ENCODE measurements at regions not wholly inside any gene's neighbourhood (a gene's known extent, or its start where the extent isn't known, plus 50 kb on each side); places are given as distances from the start of the nearest gene placed in this dataset.

- Histone ChIP-seq H3K4me3 (no peak overlapping the region), H3K27ac (no peak overlapping the region), H3K9me3 (replicated peaks in 1 of 3) (no peaks in the 10 kb centered on the region), H3K4me1 (replicated peaks in 1 of 2) (no peaks in the 10 kb centered on the region), H3K36me3 (replicated peaks in 1 of 2) (no peaks in the 10 kb centered on the region), H3K27me3 (no peaks in the 10 kb centered on the region)
- intact Hi-C loops (cut with DNase I): no loop called here
- TF ChIP-seq POLR2A (IDR thresholded peaks at IDR 0.05) (no peak), CTCF (IDR thresholded peaks at IDR 0.05) (no peak)
- no peak for DNase-seq
- WGBS, 4 donors: 59 to 82% (median 66%) methylated on average over 1 of the region's 1 CpG
Observed at GRCh38 chr2:145669301-145669700, 1149.4 kb upstream of the ZEB2 start.

GRCh38 chr2:145666552-145666951 is 1146.6 kb upstream of the ZEB2 start:
- WGBS, 4 donors: 72 to 81% (median 77%) methylated on average over 3 of the region's 3 CpGs
- Histone ChIP-seq H3K4me1 (replicated peaks in 1 of 2) (no peaks in the 10 kb centered on the region), H3K4me3 (no peak overlapping the region), H3K27ac (no peak overlapping the region), H3K27me3 (no peaks in the 10 kb centered on the region), H3K9me3 (replicated peaks in 1 of 3) (no peaks in the 10 kb centered on the region), H3K36me3 (replicated peaks in 1 of 2) (no peaks in the 10 kb centered on the region)
- no peak for DNase-seq
- intact Hi-C loops (cut with DNase I): no loop called here
- TF ChIP-seq POLR2A (IDR thresholded peaks at IDR 0.05) (no peak), CTCF (IDR thresholded peaks at IDR 0.05) (no peak)

- Histone ChIP-seq H3K27me3 (no peaks in the 10 kb centered on the region), H3K4me1 (replicated peaks in 1 of 2) (no peaks in the 10 kb centered on the region), H3K27ac (no peak overlapping the region), H3K4me3 (no peak overlapping the region), H3K36me3 (replicated peaks in 1 of 2) (no peaks in the 10 kb centered on the region), H3K9me3 (replicated peaks in 1 of 3) (no peaks in the 10 kb centered on the region)
- 73 to 83% (median 79%) methylated on average over 3 of the region's 3 CpGs for WGBS, 4 donors
- intact Hi-C loops (cut with DNase I): no loop called here
- DNase-seq: no peak
- TF ChIP-seq CTCF (IDR thresholded peaks at IDR 0.05) (no peak), POLR2A (IDR thresholded peaks at IDR 0.05) (no peak)
Observed at GRCh38 chr2:145657265-145657664, 1137.3 kb upstream of the ZEB2 start.

- Histone ChIP-seq H3K9me3 (replicated peaks in 1 of 3) (no peaks in the 10 kb centered on the region), H3K27ac (no peak overlapping the region), H3K4me1 (replicated peaks in 1 of 2) (no peaks in the 10 kb centered on the region), H3K4me3 (no peak overlapping the region), H3K36me3 (replicated peaks in 1 of 2) (no peaks in the 10 kb centered on the region), H3K27me3 (no peaks in the 10 kb centered on the region)
- WGBS, 4 donors: 83 to 88% (median 84%) methylated on average over 5 of the region's 5 CpGs
- intact Hi-C loops (cut with DNase I): no loop called here
- DNase-seq: no peak
- TF ChIP-seq CTCF (IDR thresholded peaks at IDR 0.05) (no peak), POLR2A (IDR thresholded peaks at IDR 0.05) (no peak)
Observed at GRCh38 chr2:145655165-145655765, 1135.3 kb upstream of the ZEB2 start.
